ENCODE measurements at regions not wholly inside any gene's neighbourhood (a gene's known extent, or its start where the extent isn't known, plus 50 kb on each side); places are given as distances from the start of the nearest gene placed in this dataset.
"Not testable (repeated sequence)": the region's sequence is repeated elsewhere in the genome, so short reads cannot be mapped to it uniquely, and the experiment has no call there.

GRCh38 chr18:78879072-78879883 lies 100.3 kb upstream of the SALL3 start:
- H3K4me1 ChIP-seq; H3K4me3 ChIP-seq; ATAC-seq; H3K9me3 ChIP-seq; H3K36me3 ChIP-seq; intact Hi-C loops (cut with DNase I); H3K27ac ChIP-seq; DNase-seq: not testable (repeated sequence)
- TF ChIP-seq, protein P1, sequence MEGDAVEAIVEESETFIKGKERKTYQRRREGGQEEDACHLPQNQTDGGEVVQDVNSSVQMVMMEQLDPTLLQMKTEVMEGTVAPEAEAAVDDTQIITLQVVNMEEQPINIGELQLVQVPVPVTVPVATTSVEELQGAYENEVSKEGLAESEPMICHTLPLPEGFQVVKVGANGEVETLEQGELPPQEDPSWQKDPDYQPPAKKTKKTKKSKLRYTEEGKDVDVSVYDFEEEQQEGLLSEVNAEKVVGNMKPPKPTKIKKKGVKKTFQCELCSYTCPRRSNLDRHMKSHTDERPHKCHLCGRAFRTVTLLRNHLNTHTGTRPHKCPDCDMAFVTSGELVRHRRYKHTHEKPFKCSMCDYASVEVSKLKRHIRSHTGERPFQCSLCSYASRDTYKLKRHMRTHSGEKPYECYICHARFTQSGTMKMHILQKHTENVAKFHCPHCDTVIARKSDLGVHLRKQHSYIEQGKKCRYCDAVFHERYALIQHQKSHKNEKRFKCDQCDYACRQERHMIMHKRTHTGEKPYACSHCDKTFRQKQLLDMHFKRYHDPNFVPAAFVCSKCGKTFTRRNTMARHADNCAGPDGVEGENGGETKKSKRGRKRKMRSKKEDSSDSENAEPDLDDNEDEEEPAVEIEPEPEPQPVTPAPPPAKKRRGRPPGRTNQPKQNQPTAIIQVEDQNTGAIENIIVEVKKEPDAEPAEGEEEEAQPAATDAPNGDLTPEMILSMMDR (IDR thresholded peaks at IDR 0.05), result peak; percentile 52
- H3K27me3 ChIP-seq (ENCODE audit: low read depth), result peaks cover 25% of the 10 kb centered on the region

GRCh38 chr18:78882585-78882984 lies 97.0 kb upstream of the SALL3 start:
- ATAC-seq (no peak), DNase-seq (no peak)
- Histone ChIP-seq H3K4me3 (no peak overlapping the region), H3K36me3 (no peaks in the 10 kb centered on the region), H3K27ac (no peak overlapping the region), H3K9me3 (no peaks in the 10 kb centered on the region), H3K4me1 (no peaks in the 10 kb centered on the region), H3K27me3 (ENCODE audit: low read depth) (peaks cover under 1% of the 10 kb centered on the region)
- TF ChIP-seq, protein P1 (IDR thresholded peaks at IDR 0.05), result no peak
- intact Hi-C loops (cut with DNase I), result no loop called here

DNA sequence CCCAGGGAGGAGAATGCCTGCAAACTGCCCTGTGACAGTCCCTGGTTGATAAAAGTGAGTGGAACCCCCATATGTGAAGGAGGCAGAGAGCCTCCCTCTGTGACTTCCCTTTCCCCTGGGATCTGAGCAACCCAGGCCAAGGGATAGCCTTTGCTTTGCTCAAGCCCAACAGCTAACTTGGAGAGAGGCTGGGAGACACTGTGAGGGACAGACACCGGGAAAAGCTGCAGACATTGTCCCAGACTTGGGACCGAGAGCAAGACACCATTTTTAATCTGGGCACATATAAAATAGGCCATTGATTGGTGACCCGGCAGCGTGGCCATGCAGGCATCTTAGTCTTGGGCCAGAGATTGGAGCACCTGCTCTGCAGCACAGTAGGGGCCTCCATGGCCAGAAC lies 96.1 kb upstream of the SALL3 start:
- Histone ChIP-seq H3K27me3 (ENCODE audit: low read depth) (no peaks in the 10 kb centered on the region), H3K36me3 (no peaks in the 10 kb centered on the region), H3K4me1 (no peaks in the 10 kb centered on the region), H3K4me3 (no peak overlapping the region), H3K9me3 (peaks cover 2% of the 10 kb centered on the region), H3K27ac (no peak overlapping the region)
- intact Hi-C loops (cut with DNase I), result no loop called here
- ATAC-seq, result no peak
- DNase-seq, result no peak
- TF ChIP-seq, protein P1 (IDR thresholded peaks at IDR 0.05), result no peak

DNA sequence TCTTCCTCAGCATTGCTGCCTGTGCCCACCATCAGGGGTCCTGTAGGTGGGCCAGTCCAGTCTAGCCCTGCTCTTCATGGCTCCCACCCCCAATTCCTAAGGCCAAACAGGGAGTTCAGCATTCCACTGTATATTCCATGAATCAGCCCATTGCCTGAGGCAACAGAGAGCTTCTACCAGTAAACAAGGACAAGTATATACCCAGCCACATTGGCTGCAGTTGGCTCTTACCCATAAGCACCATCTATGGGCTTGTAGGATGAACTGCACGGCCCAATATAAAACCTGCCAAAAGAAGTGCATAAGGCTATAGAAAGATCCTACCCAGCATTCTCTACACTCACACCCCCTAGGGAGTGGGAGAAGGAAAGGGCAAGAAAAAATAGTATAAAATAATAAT lies 95.1 kb upstream of the SALL3 start:
- TF ChIP-seq, protein P1 (IDR thresholded peaks at IDR 0.05), result no peak
- DNase-seq, result no peak
- ATAC-seq, result no peak
- H3K27me3 ChIP-seq (ENCODE audit: low read depth), result no peaks in the 10 kb centered on the region
- H3K27ac ChIP-seq, result no peak overlapping the region
- no peaks in the 10 kb centered on the region for H3K4me1 ChIP-seq
- H3K9me3 ChIP-seq, result peaks cover 12% of the 10 kb centered on the region
- H3K36me3 ChIP-seq, result no peaks in the 10 kb centered on the region
- H3K4me3 ChIP-seq, result no peak overlapping the region
- intact Hi-C loops (cut with DNase I), result no loop called here

- no peak overlapping the region for H3K4me3 ChIP-seq
- no peaks in the 10 kb centered on the region for H3K36me3 ChIP-seq
- H3K27me3 ChIP-seq (ENCODE audit: low read depth), result no peaks in the 10 kb centered on the region
- intact Hi-C loops (cut with DNase I), result no loop called here
- no peak overlapping the region for H3K27ac ChIP-seq
- TF ChIP-seq, protein P1 (IDR thresholded peaks at IDR 0.05), result no peak
- no peaks in the 10 kb centered on the region for H3K4me1 ChIP-seq
- H3K9me3 ChIP-seq, result peaks cover 17% of the 10 kb centered on the region
- ATAC-seq, result no peak
- DNase-seq, result no peak
Observed at GRCh38 chr18:78889250-78889649, 90.4 kb upstream of the SALL3 start.

Measured in lower lobe of right lung (tissue), 2 donors.